HG02678 (cell line): ENCODE measurements at regions not wholly inside any gene's neighbourhood (a gene's known extent, or its start where the extent isn't known, plus 50 kb on each side); places are given as distances from the start of the nearest gene placed in this dataset.

Experiments
- ATAC-seq: cut with Tn5 transposase; IDR thresholded peaks from one replicate; pipeline ENCODE4 v1.9.1; 2021; ENCODE audit warnings: mild to moderate bottlenecking, moderate library complexity; ENCODE audit not compliant: unreplicated experiment

GRCh38 chr17:34182036-34182803, 72.9 kb upstream of the CCL2 start:
- no peak for ATAC-seq

GRCh38 chr17:34195987-34196386, 59.1 kb upstream of the CCL2 start:
- no peak for ATAC-seq

- no peak for ATAC-seq
These were observed 56.6 kb upstream of the CCL2 start for GRCh38 chr17:34198519-34198918.

GRCh38 chr17:34199454-34199853, 55.6 kb upstream of the CCL2 start:
- ATAC-seq: no peak

- ATAC-seq: peak; percentile 51
These were observed 55.1 kb upstream of the CCL2 start for GRCh38 chr17:34199932-34200534.

- ATAC-seq: no peak
These were observed 53.9 kb upstream of the CCL2 start for GRCh38 chr17:34201225-34201624.

- ATAC-seq: no peak
These were observed 53.3 kb upstream of the CCL2 start for GRCh38 chr17:34201767-34202166.

GRCh38 chr17:34203018-34203638, 52.0 kb upstream of the CCL2 start:
- no peak for ATAC-seq

DNA sequence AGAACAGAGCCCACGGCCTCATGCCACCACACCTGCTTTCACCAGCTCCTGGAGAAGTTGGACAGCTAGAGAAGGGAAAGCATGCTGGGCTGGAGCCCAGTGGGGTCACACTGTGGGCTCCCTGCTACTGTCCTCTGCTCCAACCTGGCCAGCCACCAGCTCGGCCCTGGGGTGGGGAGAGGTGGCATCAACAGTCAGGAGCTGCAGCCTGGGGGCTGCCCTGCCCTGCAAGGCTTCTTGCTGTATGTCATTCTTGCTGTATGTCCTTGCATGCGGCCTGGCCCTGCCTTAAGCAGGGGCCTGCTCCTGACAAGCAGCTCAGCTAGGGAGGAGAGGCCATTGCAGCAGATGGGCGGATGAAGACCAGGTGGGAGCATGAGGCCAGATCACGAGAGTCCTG, 50.7 kb upstream of the CCL2 start:
- ATAC-seq: no peak
